Retinal pigment epithelial cell (primary cell): ENCODE measurements at regions not wholly inside any gene's neighbourhood (a gene's known extent, or its start where the extent isn't known, plus 50 kb on each side); places are given as distances from the start of the nearest gene placed in this dataset.

Experiments used
- DNase-seq: peaks from one replicate; pipeline ENCODE4 v3.0.0-alpha.2; 2010; ENCODE audit warnings: low read depth
- H3K4me3 ChIP-seq: 2 replicates; pipeline ENCODE4 v1.5.1; 2011; ENCODE audit warnings: mild to moderate bottlenecking, low read length, control low read depth, moderate library complexity
- CTCF ChIP-seq: conservative IDR thresholded peaks from 2 replicates; pipeline ENCODE4 v1.5.1; 2011; ENCODE audit warnings: low read depth, low read length, control low read depth, inconsistent platforms

- no peak for DNase-seq
- no peak for TF ChIP-seq CTCF
- no peak overlapping the region for H3K4me3 ChIP-seq
Measured at GRCh38 chr7:155916926-155917655, 104.8 kb upstream of the SHH start.

GRCh38 chr7:155914341-155914740 lies 102.1 kb upstream of the SHH start:
- no peak for TF ChIP-seq CTCF
- H3K4me3 ChIP-seq, result no peak overlapping the region
- DNase-seq, result no peak

- no peak for TF ChIP-seq CTCF
Measured at GRCh38 chr7:155913719-155914118, 101.5 kb upstream of the SHH start.

GRCh38 chr7:155913291-155913690 lies 101.0 kb upstream of the SHH start:
- DNase-seq, result no peak
- TF ChIP-seq CTCF, result no peak
- H3K4me3 ChIP-seq, result no peak overlapping the region

More at GRCh38 chr7:155913719-155914118, 101.5 kb upstream of the SHH start:
- no peak for DNase-seq
- H3K4me3 ChIP-seq, result no peak overlapping the region

GRCh38 chr7:155911471-155912105 lies 99.3 kb upstream of the SHH start:
- no peak overlapping the region for H3K4me3 ChIP-seq
- no peak for DNase-seq
- TF ChIP-seq CTCF, result no peak

GRCh38 chr7:155908385-155908784 lies 96.1 kb upstream of the SHH start:
- no peak for DNase-seq
- H3K4me3 ChIP-seq, result no peak overlapping the region
- TF ChIP-seq CTCF, result no peak
